DOHH2 (cell line): ENCODE measurements at regions not wholly inside any gene's neighbourhood (a gene's known extent, or its start where the extent isn't known, plus 50 kb on each side); places are given as distances from the start of the nearest gene placed in this dataset.

Source experiments
- H3F3A ChIP-seq: fragments of 200-600 bp; sonication (generic), shearing (Covaris generic); 2 replicates; pipeline ENCODE4 v1.6.0; 2016; ENCODE audit warnings: antibody characterized with exemption, mild to moderate bottlenecking; ENCODE audit not compliant: control insufficient read depth, insufficient read depth
- H3K27ac ChIP-seq: fragments of 200-600 bp; sonication (generic); 2 replicates; pipeline ENCODE4 v1.5.1; 2014; ENCODE audit warnings: low read depth, mild to moderate bottlenecking, low read length, moderate library complexity
- H3K27me3 ChIP-seq: fragments of 200-600 bp; sonication (generic); 2 replicates; pipeline ENCODE4 v1.6.1; 2014; ENCODE audit warnings: mild to moderate bottlenecking, low read length, mixed read lengths; ENCODE audit not compliant: control insufficient read depth
- H3K36me3 ChIP-seq: fragments of 200-600 bp; sonication (generic); 2 replicates; pipeline ENCODE4 v1.6.1; 2014; ENCODE audit warnings: mild to moderate bottlenecking, low read length, moderate library complexity, mixed read lengths; ENCODE audit not compliant: control insufficient read depth
- H3K4me1 ChIP-seq: fragments of 200-600 bp; sonication (generic); 2 replicates; pipeline ENCODE4 v1.6.1; 2014; ENCODE audit warnings: mild to moderate bottlenecking, low read length, mixed read lengths; ENCODE audit not compliant: control insufficient read depth
- H3K4me2 ChIP-seq: fragments of 200-600 bp; sonication (generic); 2 replicates; pipeline ENCODE4 v1.6.0; 2014; ENCODE audit warnings: mild to moderate bottlenecking, low read length, moderate library complexity
- H3K4me3 ChIP-seq: fragments of 200-600 bp; sonication (generic); 2 replicates; pipeline ENCODE4 v1.5.1; 2014; ENCODE audit warnings: mild to moderate bottlenecking, low read length, mixed read lengths
- H3K79me2 ChIP-seq: fragments of 200-600 bp; sonication (generic); 2 replicates; pipeline ENCODE4 v1.6.1; 2014; ENCODE audit warnings: mild to moderate bottlenecking, low read length, mixed read lengths; ENCODE audit not compliant: control insufficient read depth
- H3K9me2 ChIP-seq: fragments of 200-600 bp; sonication (generic); replicated peaks from 2 replicates; pipeline ENCODE4 v1.6.1; 2014; ENCODE audit warnings: mild to moderate bottlenecking, low read length, mixed read lengths; ENCODE audit not compliant: control insufficient read depth
- H3K9me3 ChIP-seq: fragments of 200-600 bp; sonication (generic); 2 replicates; pipeline ENCODE4 v1.6.1; 2014; ENCODE audit warnings: antibody characterized with exemption, low read length, mixed read lengths; ENCODE audit not compliant: control insufficient read depth, insufficient read depth
- H4K20me1 ChIP-seq: fragments of 200-600 bp; sonication (generic); 2 replicates; pipeline ENCODE4 v1.6.0; 2014; ENCODE audit warnings: low read depth, mild to moderate bottlenecking, antibody characterized with exemption, low read length, moderate library complexity; ENCODE audit not compliant: control insufficient read depth, insufficient read depth
- CTCF ChIP-seq: fragments of 200-600 bp; sonication (generic); IDR thresholded peaks from one replicate; pipeline ENCODE4 v1.5.1; 2014; ENCODE audit warnings: antibody characterized with exemption, mild to moderate bottlenecking, low read depth, low read length; ENCODE audit not compliant: poor library complexity, severe bottlenecking
- EZH2phosphoT487 ChIP-seq: fragments of 200-600 bp; sonication (generic); IDR thresholded peaks from 2 replicates; pipeline ENCODE4 v1.6.1; 2017; ENCODE audit warnings: borderline replicate concordance, mild to moderate bottlenecking, antibody characterized with exemption, low read length, moderate library complexity, mixed read lengths

- Histone ChIP-seq H3K4me3 (no peak overlapping the region), H4K20me1 (no peaks in the 10 kb centered on the region), H3K4me1 (no peaks in the 10 kb centered on the region), H3K36me3 (no peaks in the 10 kb centered on the region), H3K9me3 (no peaks in the 10 kb centered on the region), H3K4me2 (no peak overlapping the region), H3K9me2 (no peaks in the 10 kb centered on the region; the same call in 1 of the 2 replicates), H3K27me3 (no peaks in the 10 kb centered on the region), H3K27ac (no peak overlapping the region), H3F3A (no peaks in the 10 kb centered on the region), H3K79me2 (no peaks in the 10 kb centered on the region)
- TF ChIP-seq CTCF = no peak
- no peak for TF ChIP-seq EZH2phosphoT487
Observed at GRCh38 chr17:72358465-72358864, 237.6 kb downstream of the SOX9 start.

GRCh38 chr17:72359274-72359673 lies 238.5 kb downstream of the SOX9 start:
- Histone ChIP-seq H3K4me2 (no peak overlapping the region), H3K9me2 (no peaks in the 10 kb centered on the region; the same call in 1 of the 2 replicates), H3K36me3 (no peaks in the 10 kb centered on the region), H3K4me3 (no peak overlapping the region), H3K27ac (no peak overlapping the region), H3K4me1 (no peaks in the 10 kb centered on the region), H3K27me3 (no peaks in the 10 kb centered on the region), H3F3A (no peaks in the 10 kb centered on the region), H3K79me2 (no peaks in the 10 kb centered on the region), H4K20me1 (no peaks in the 10 kb centered on the region), H3K9me3 (no peaks in the 10 kb centered on the region)
- TF ChIP-seq CTCF = no peak

GRCh38 chr17:72359811-72360210 lies 239.0 kb downstream of the SOX9 start:
- TF ChIP-seq CTCF (no peak), EZH2phosphoT487 (no peak)
- Histone ChIP-seq H3K9me3 (no peaks in the 10 kb centered on the region), H4K20me1 (no peaks in the 10 kb centered on the region)

GRCh38 chr17:72360386-72360940 lies 239.6 kb downstream of the SOX9 start:
- no peak overlapping the region for H3K4me3 ChIP-seq
- no peak overlapping the region for H3K4me2 ChIP-seq
- no peak overlapping the region for H3K27ac ChIP-seq

More at GRCh38 chr17:72359811-72360210, 239.0 kb downstream of the SOX9 start:
- Histone ChIP-seq H3K27ac (no peak overlapping the region), H3K4me2 (no peak overlapping the region), H3K4me1 (no peaks in the 10 kb centered on the region), H3K27me3 (no peaks in the 10 kb centered on the region), H3F3A (no peaks in the 10 kb centered on the region), H3K79me2 (no peaks in the 10 kb centered on the region), H3K4me3 (no peak overlapping the region), H3K9me2 (no peaks in the 10 kb centered on the region; the same call in 1 of the 2 replicates), H3K36me3 (no peaks in the 10 kb centered on the region)

More at GRCh38 chr17:72360386-72360940, 239.6 kb downstream of the SOX9 start:
- Histone ChIP-seq H3F3A (no peaks in the 10 kb centered on the region), H4K20me1 (no peaks in the 10 kb centered on the region), H3K9me2 (no peaks in the 10 kb centered on the region), H3K4me1 (no peaks in the 10 kb centered on the region), H3K27me3 (no peaks in the 10 kb centered on the region), H3K9me3 (no peaks in the 10 kb centered on the region), H3K79me2 (no peaks in the 10 kb centered on the region), H3K36me3 (no peaks in the 10 kb centered on the region)
- no peak for TF ChIP-seq CTCF
- TF ChIP-seq EZH2phosphoT487 = no peak
